ENCODE measurements at regions not wholly inside any gene's neighbourhood (a gene's known extent, or its start where the extent isn't known, plus 50 kb on each side); places are given as distances from the start of the nearest gene placed in this dataset.
A peak's percentile ranks its signal among the peaks of the same experiment; 100 is the strongest.

DNA sequence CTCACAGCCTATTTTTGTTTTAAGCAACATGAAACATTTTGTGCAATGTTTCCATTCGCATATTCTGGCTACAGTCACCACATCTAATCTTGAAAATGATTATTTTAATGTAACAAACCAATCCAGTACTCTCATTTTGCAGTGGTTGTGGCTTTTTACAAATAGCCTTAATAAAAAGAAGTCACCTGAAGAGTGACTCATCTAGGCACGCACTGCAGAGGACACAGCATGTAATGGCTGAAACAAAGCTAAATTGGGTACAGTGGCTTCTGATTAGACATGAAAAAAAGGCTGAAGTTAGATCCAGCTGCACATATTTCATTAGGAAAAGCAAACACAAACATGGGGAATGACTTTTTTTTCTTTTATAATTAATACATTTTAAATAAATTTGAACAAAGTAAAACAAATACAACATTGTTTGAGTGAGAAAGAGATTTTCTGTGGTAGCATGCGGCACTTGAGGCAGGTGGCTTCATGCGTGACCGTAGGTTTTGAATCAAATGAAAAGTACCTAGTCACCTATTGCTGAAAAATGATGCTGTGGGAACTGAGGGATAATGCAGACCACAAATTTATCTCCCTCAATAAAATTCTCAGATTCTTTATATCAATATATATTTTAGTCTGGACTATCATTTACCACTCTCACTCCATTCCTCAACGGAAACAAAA lies 240.8 kb upstream of the DDX53 start:
- H3K4me3 ChIP-seq (ENCODE audit: extremely low read depth, insufficient read depth, low read length, poor library complexity, severe bottlenecking): no peak overlapping the region
- H3K27ac ChIP-seq (ENCODE audit: low read depth, low read length, severe bottlenecking): no peak overlapping the region
- no peaks in the 10 kb centered on the region for H3K4me1 ChIP-seq (ENCODE audit: control insufficient read depth, insufficient read depth, low read length, poor library complexity, severe bottlenecking)
- no peaks in the 10 kb centered on the region for H3K9me3 ChIP-seq (ENCODE audit: control insufficient read depth, low read length)
- WGBS, 2 experiments (ENCODE audit: insufficient coverage in 2 of 2): no CpG with 5 or more reads among the region's 6 CpGs
- H3K36me3 ChIP-seq (ENCODE audit: control insufficient read depth, insufficient read depth, low read length): no peaks in the 10 kb centered on the region

- Histone ChIP-seq H3K4me3 (ENCODE audit: extremely low read depth, insufficient read depth, low read length, poor library complexity, severe bottlenecking) (no peak overlapping the region), H3K36me3 (ENCODE audit: control insufficient read depth, insufficient read depth, low read length) (no peaks in the 10 kb centered on the region), H3K4me1 (ENCODE audit: control insufficient read depth, insufficient read depth, low read length, poor library complexity, severe bottlenecking) (no peaks in the 10 kb centered on the region), H3K27ac (ENCODE audit: low read depth, low read length, severe bottlenecking) (no peak overlapping the region), H3K9me3 (ENCODE audit: control insufficient read depth, low read length) (no peaks in the 10 kb centered on the region)
Observed at GRCh38 chrX:22760513-22761057, 239.2 kb upstream of the DDX53 start.

- Histone ChIP-seq H3K27ac (ENCODE audit: low read depth, low read length, severe bottlenecking) (no peak overlapping the region), H3K36me3 (ENCODE audit: control insufficient read depth, insufficient read depth, low read length) (no peaks in the 10 kb centered on the region), H3K9me3 (ENCODE audit: control insufficient read depth, low read length) (peaks cover 4% of the 10 kb centered on the region), H3K4me3 (ENCODE audit: extremely low read depth, insufficient read depth, low read length, poor library complexity, severe bottlenecking) (no peak overlapping the region), H3K4me1 (ENCODE audit: control insufficient read depth, insufficient read depth, low read length, poor library complexity, severe bottlenecking) (no peaks in the 10 kb centered on the region)
- WGBS, 2 experiments (ENCODE audit: insufficient coverage in 2 of 2): 94 to 100% methylated on average over 1 to 2 of the region's 2 CpGs
Observed at GRCh38 chrX:22788221-22788620, 211.5 kb upstream of the DDX53 start.

- no peak overlapping the region for H3K4me3 ChIP-seq (ENCODE audit: extremely low read depth, insufficient read depth, low read length, poor library complexity, severe bottlenecking)
- H3K9me3 ChIP-seq (ENCODE audit: control insufficient read depth, low read length): no peaks in the 10 kb centered on the region
- H3K4me1 ChIP-seq (ENCODE audit: control insufficient read depth, insufficient read depth, low read length, poor library complexity, severe bottlenecking): no peaks in the 10 kb centered on the region
- no peaks in the 10 kb centered on the region for H3K36me3 ChIP-seq (ENCODE audit: control insufficient read depth, insufficient read depth, low read length)
- 100% methylated on average over 3 of the region's 5 CpGs; no CpG with 5 or more reads in 1 of the 2 experiments for WGBS, 2 experiments (ENCODE audit: insufficient coverage in 2 of 2)
- no peak overlapping the region for H3K27ac ChIP-seq (ENCODE audit: low read depth, low read length, severe bottlenecking)
Observed at GRCh38 chrX:22795671-22796070, 204.1 kb upstream of the DDX53 start.

DNA sequence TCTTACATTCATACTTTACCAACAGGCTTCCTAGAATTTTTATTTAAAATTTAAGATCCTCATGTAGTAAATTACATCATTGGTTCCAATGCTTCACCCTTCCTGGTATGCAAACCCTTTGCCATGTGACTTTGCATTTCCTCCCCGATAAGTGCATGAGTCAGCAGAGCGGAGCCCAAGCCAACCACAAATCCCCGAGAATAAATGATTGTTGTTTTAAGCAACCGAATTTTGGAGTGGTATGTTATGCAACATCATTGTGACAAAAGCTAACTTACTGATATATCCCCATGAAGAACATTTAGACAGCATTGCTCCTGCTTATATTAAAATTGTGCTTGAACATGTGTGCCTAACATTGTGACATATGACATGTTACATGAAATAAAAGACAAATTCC lies 199.4 kb upstream of the DDX53 start:
- Histone ChIP-seq H3K36me3 (ENCODE audit: control insufficient read depth, insufficient read depth, low read length) (no peaks in the 10 kb centered on the region), H3K9me3 (ENCODE audit: control insufficient read depth, low read length) (no peaks in the 10 kb centered on the region), H3K4me1 (ENCODE audit: control insufficient read depth, insufficient read depth, low read length, poor library complexity, severe bottlenecking) (no peaks in the 10 kb centered on the region), H3K4me3 (ENCODE audit: extremely low read depth, insufficient read depth, low read length, poor library complexity, severe bottlenecking) (no peak overlapping the region), H3K27ac (ENCODE audit: low read depth, low read length, severe bottlenecking) (peak overlapping the region; percentile 43)
- no CpG with 5 or more reads among the region's 4 CpGs for WGBS, 2 experiments (ENCODE audit: insufficient coverage in 2 of 2)

DNA sequence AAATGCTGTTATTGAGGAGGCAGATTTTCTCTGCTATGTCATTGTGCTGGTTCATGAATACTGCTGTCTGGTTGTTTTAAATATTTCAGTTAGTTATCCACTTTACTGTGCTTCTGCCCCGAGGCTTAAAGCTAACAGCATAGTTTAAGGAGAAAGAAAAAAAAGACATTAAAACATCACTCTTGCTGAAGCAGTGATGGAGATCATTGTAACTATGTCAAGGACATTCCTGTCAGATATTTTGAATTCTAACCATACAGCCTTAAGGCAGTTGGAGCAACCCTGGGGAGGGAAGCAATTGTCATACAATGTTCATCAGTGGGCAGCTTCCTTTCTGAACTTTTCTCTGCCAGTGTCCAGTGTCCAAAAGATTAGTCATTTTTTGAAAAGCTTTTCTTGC lies 199.0 kb upstream of the DDX53 start:
- WGBS, 2 experiments (ENCODE audit: insufficient coverage in 2 of 2): no CpG with 5 or more reads among the region's 1 CpG
- peak overlapping the region; percentile 43 for H3K27ac ChIP-seq (ENCODE audit: low read depth, low read length, severe bottlenecking)
- no peaks in the 10 kb centered on the region for H3K4me1 ChIP-seq (ENCODE audit: control insufficient read depth, insufficient read depth, low read length, poor library complexity, severe bottlenecking)
- no peaks in the 10 kb centered on the region for H3K36me3 ChIP-seq (ENCODE audit: control insufficient read depth, insufficient read depth, low read length)
- H3K9me3 ChIP-seq (ENCODE audit: control insufficient read depth, low read length): no peaks in the 10 kb centered on the region
- no peak overlapping the region for H3K4me3 ChIP-seq (ENCODE audit: extremely low read depth, insufficient read depth, low read length, poor library complexity, severe bottlenecking)

GRCh38 chrX:22803353-22803752 lies 196.4 kb upstream of the DDX53 start:
- Histone ChIP-seq H3K9me3 (ENCODE audit: control insufficient read depth, low read length) (no peaks in the 10 kb centered on the region), H3K4me1 (ENCODE audit: control insufficient read depth, insufficient read depth, low read length, poor library complexity, severe bottlenecking) (no peaks in the 10 kb centered on the region), H3K4me3 (ENCODE audit: extremely low read depth, insufficient read depth, low read length, poor library complexity, severe bottlenecking) (no peak overlapping the region), H3K27ac (ENCODE audit: low read depth, low read length, severe bottlenecking) (no peak overlapping the region), H3K36me3 (ENCODE audit: control insufficient read depth, insufficient read depth, low read length) (no peaks in the 10 kb centered on the region)
- 86 to 100% methylated on average over 1 of the region's 1 CpG for WGBS, 2 experiments (ENCODE audit: insufficient coverage in 2 of 2)

DNA sequence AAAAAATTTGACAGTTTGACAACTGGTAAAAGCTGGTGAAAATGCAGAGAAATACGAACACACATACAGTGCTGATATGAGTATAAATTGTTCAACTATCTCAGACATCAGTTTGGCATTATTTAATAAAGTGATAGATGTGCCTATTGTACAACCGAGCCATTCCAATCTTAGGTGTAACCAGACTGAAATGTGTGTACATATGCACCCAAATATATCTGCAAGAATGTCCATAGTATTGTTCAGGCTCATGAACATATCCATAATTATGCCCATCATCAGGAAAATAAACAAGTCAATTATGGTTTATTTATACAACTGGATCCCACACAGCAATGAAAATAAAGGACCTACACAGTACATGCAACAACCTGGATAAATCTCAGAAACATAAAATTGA lies 188.9 kb upstream of the DDX53 start:
- no peak overlapping the region for H3K27ac ChIP-seq (ENCODE audit: low read depth, low read length, severe bottlenecking)
- no peaks in the 10 kb centered on the region for H3K36me3 ChIP-seq (ENCODE audit: control insufficient read depth, insufficient read depth, low read length)
- H3K4me3 ChIP-seq (ENCODE audit: extremely low read depth, insufficient read depth, low read length, poor library complexity, severe bottlenecking): no peak overlapping the region
- WGBS, 2 experiments (ENCODE audit: insufficient coverage in 2 of 2): no CpG with 5 or more reads among the region's 2 CpGs
- H3K9me3 ChIP-seq (ENCODE audit: control insufficient read depth, low read length): no peaks in the 10 kb centered on the region
- no peaks in the 10 kb centered on the region for H3K4me1 ChIP-seq (ENCODE audit: control insufficient read depth, insufficient read depth, low read length, poor library complexity, severe bottlenecking)

GRCh38 chrX:22818061-22818460 lies 181.7 kb upstream of the DDX53 start:
- no peak overlapping the region for H3K27ac ChIP-seq (ENCODE audit: low read depth, low read length, severe bottlenecking)
- no peaks in the 10 kb centered on the region for H3K9me3 ChIP-seq (ENCODE audit: control insufficient read depth, low read length)
- H3K36me3 ChIP-seq (ENCODE audit: control insufficient read depth, insufficient read depth, low read length): no peaks in the 10 kb centered on the region
- no peaks in the 10 kb centered on the region for H3K4me1 ChIP-seq (ENCODE audit: control insufficient read depth, insufficient read depth, low read length, poor library complexity, severe bottlenecking)
- H3K4me3 ChIP-seq (ENCODE audit: extremely low read depth, insufficient read depth, low read length, poor library complexity, severe bottlenecking): no peak overlapping the region

DNA sequence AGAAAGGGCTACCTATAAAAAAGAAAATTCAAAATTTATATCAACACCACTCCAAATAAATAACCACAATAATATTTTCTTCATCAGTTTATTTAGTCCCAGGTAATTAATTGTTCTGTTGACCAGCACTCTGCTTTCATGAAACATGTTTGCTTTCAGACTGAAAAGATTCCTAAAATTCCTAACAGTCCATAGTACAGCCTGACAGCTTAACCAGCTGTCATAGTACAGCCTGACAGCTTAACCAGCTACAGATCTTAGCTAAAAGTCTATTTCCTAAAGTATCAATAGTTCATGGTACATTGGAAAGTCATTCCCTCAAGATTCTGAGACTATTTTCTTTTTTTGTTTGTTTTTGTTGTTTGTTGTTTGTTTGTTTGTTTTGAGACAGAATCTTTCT lies 144.1 kb upstream of the DDX53 start:
- no peaks in the 10 kb centered on the region for H3K9me3 ChIP-seq (ENCODE audit: control insufficient read depth, low read length)
- H3K27ac ChIP-seq (ENCODE audit: low read depth, low read length, severe bottlenecking): no peak overlapping the region
- no peaks in the 10 kb centered on the region for H3K36me3 ChIP-seq (ENCODE audit: control insufficient read depth, insufficient read depth, low read length)
- H3K4me1 ChIP-seq (ENCODE audit: control insufficient read depth, insufficient read depth, low read length, poor library complexity, severe bottlenecking): no peaks in the 10 kb centered on the region
- no peak overlapping the region for H3K4me3 ChIP-seq (ENCODE audit: extremely low read depth, insufficient read depth, low read length, poor library complexity, severe bottlenecking)

DNA sequence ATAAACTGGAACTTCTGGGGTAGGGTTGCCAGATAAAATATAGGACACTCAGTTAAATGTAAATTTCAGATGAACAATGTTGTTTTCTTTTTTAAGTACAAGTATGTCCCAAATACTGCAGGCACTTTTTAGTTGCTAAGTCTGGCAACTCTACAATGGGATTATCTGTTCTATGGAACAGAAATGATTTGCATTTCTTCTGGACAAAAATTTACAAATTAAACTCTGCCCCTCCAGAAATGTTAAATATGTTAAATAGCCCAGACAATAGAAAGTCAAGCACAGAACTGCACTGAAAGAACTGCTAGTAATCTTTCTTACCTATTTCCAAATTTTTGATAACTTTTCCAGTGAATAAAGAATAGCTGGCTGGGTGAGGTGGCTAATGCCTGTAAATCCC lies 140.1 kb upstream of the DDX53 start:
- Histone ChIP-seq H3K36me3 (ENCODE audit: control insufficient read depth, insufficient read depth, low read length) (no peaks in the 10 kb centered on the region), H3K27ac (ENCODE audit: low read depth, low read length, severe bottlenecking) (no peak overlapping the region), H3K4me3 (ENCODE audit: extremely low read depth, insufficient read depth, low read length, poor library complexity, severe bottlenecking) (no peak overlapping the region), H3K9me3 (ENCODE audit: control insufficient read depth, low read length) (no peaks in the 10 kb centered on the region), H3K4me1 (ENCODE audit: control insufficient read depth, insufficient read depth, low read length, poor library complexity, severe bottlenecking) (no peaks in the 10 kb centered on the region)

Data from mesodermal cell (in vitro differentiated cells).